Brain microvascular endothelial cell (primary cell): ENCODE measurements at regions not wholly inside any gene's neighbourhood (a gene's known extent, or its start where the extent isn't known, plus 50 kb on each side); places are given as distances from the start of the nearest gene placed in this dataset.

Source experiments
- DNase-seq: peaks from one replicate; pipeline ENCODE4 v3.0.0-alpha.2; 2020
- H3K27ac ChIP-seq: fragments of 250-450 bp; sonication (Bioruptor Pico); 2 replicates; pipeline ENCODE4 v1.5.1; 2020; ENCODE audit warnings: mild to moderate bottlenecking, moderate library complexity
- H3K27me3 ChIP-seq: fragments of 250-450 bp; sonication (Bioruptor Pico); replicated peaks from 2 replicates; pipeline ENCODE4 v1.5.1; 2020; ENCODE audit warnings: mild to moderate bottlenecking
- H3K36me3 ChIP-seq: fragments of 250-450 bp; sonication (Bioruptor Pico); replicated peaks from 2 replicates; pipeline ENCODE4 v1.5.1; 2020; ENCODE audit warnings: mild to moderate bottlenecking
- H3K4me3 ChIP-seq: 2 replicates; pipeline ENCODE4 v1.5.1; 2011; ENCODE audit warnings: low read depth, mild to moderate bottlenecking, control low read depth, low read length, moderate library complexity
- CTCF ChIP-seq: IDR thresholded peaks from 2 replicates; pipeline ENCODE4 v1.5.1; 2011; ENCODE audit warnings: low read depth, mild to moderate bottlenecking, moderate library complexity, low read length, control low read depth, inconsistent platforms; ENCODE audit errors: missing control alignments
- in situ Hi-C: cut with HindIII; loops from 2 replicates; pipeline ENCODE4 v1.10.0; 2017; ENCODE audit warnings: low sequenced_read_pairs, low pct_ligation_motif_present

GRCh38 chr4:32986236-32986635, 2266.1 kb downstream of the PCDH7 start:
- no peaks in the 10 kb centered on the region for H3K36me3 ChIP-seq
- no peak overlapping the region for H3K4me3 ChIP-seq
- no peaks in the 10 kb centered on the region for H3K27me3 ChIP-seq
- TF ChIP-seq CTCF: no peak
- in situ Hi-C loops: no loop called here
- no peak for DNase-seq
- no peak overlapping the region for H3K27ac ChIP-seq

GRCh38 chr4:32987111-32987510, 2266.9 kb downstream of the PCDH7 start:
- Histone ChIP-seq H3K4me3 (no peak overlapping the region), H3K27me3 (no peaks in the 10 kb centered on the region), H3K36me3 (no peaks in the 10 kb centered on the region), H3K27ac (no peak overlapping the region)
- in situ Hi-C loops: no loop called here
- no peak for DNase-seq
- TF ChIP-seq CTCF: no peak

GRCh38 chr4:32988165-32988811, 2268.1 kb downstream of the PCDH7 start:
- Histone ChIP-seq H3K36me3 (no peaks in the 10 kb centered on the region), H3K27ac (no peak overlapping the region), H3K4me3 (no peak overlapping the region), H3K27me3 (no peaks in the 10 kb centered on the region)
- in situ Hi-C loops: no loop called here
- no peak for DNase-seq
- TF ChIP-seq CTCF: no peak

DNA sequence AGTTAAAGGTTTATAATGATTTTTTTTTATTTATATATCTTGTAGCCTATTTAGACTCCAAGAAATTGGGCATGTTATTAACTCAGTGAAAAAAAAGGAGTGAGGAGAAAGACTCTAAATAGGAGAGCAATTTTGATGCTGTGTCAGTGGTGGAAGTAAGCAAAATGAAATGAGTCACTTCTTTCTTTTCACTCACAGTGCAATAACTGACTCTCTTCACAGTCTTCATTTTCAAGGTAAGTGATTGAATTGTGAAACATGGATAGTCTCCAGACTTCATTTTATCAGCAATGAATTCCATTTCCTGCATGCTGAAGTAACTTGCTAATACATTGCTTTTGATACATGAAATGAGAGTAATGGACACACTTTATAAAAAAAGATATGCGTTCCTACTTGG, 2271.5 kb downstream of the PCDH7 start:
- H3K36me3 ChIP-seq: no peaks in the 10 kb centered on the region
- TF ChIP-seq CTCF: no peak
- H3K4me3 ChIP-seq: no peak overlapping the region
- no peak for DNase-seq
- H3K27me3 ChIP-seq: no peaks in the 10 kb centered on the region
- in situ Hi-C loops: no loop called here
- H3K27ac ChIP-seq: no peak overlapping the region

DNA sequence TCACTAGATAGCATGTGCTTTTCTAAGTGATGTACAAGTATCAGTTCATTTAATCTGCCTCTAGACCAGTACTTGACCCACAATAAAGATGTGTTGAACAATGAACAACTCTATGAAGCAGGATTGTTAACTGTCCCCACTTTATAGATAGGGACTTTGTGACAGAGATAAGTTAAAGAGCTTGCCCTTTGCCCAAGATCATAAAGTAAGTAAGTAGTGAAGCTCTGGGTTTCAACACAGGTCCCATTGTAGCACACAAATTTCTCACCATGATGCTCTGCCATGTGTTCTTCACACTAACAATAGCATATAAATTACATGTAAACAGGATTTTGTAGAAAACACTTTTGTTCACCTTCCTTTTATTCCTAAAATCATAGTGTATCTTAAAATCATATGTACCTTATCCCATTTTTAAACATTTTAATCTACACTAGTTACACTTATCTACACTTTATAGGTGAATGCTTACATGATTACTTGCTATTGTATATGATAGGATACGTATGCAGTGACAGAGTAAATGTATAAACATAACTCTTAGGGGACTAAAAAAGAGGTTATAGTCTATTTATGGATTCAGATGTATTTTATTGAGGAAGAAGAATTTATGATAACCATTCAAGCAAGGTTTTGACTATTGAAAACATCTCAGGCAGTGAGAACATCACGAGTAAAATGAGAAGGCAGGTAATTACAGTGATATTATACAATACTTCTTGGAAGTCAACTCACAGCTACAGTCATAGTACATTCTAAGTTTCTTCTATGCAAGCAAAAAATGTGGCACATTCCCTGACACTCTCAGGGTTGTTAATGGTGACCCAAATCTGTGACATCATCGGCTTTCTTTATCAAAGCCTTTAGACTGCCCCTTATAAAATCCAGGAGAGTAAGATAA, 2275.1 kb downstream of the PCDH7 start:
- TF ChIP-seq CTCF: no peak
- Histone ChIP-seq H3K36me3 (no peaks in the 10 kb centered on the region), H3K27ac (no peak overlapping the region), H3K27me3 (no peaks in the 10 kb centered on the region), H3K4me3 (no peak overlapping the region)
- in situ Hi-C loops: no loop called here
- DNase-seq: no peak

DNA sequence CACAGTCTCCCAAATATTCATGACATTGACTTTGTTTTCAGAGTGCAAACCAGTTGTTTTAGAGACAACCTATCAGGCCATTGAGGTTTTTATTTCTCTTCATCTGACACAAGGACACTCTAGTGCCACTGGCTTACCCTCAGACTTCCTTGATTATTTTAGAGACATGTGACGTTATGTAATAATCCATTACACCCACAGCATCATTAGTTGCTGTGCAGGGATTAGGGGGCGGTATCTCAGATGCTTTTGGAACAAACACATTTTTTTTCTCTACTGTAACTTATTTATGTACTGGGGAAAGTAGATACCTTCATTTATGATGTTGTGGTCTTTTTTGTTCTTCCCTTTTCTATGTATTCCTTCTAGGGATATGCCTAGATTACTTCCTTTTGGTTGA, 2293.1 kb downstream of the PCDH7 start:
- TF ChIP-seq CTCF: no peak
- no peak overlapping the region for H3K4me3 ChIP-seq
- no peak overlapping the region for H3K27ac ChIP-seq
- in situ Hi-C loops: no loop called here
- DNase-seq: no peak
- H3K36me3 ChIP-seq: no peaks in the 10 kb centered on the region
- no peaks in the 10 kb centered on the region for H3K27me3 ChIP-seq
